ENCODE measurements at regions not wholly inside any gene's neighbourhood (a gene's known extent, or its start where the extent isn't known, plus 50 kb on each side); places are given as distances from the start of the nearest gene placed in this dataset.
"Not testable (repeated sequence)": the region's sequence is repeated elsewhere in the genome, so short reads cannot be mapped to it uniquely, and the experiment has no call there.

DNA sequence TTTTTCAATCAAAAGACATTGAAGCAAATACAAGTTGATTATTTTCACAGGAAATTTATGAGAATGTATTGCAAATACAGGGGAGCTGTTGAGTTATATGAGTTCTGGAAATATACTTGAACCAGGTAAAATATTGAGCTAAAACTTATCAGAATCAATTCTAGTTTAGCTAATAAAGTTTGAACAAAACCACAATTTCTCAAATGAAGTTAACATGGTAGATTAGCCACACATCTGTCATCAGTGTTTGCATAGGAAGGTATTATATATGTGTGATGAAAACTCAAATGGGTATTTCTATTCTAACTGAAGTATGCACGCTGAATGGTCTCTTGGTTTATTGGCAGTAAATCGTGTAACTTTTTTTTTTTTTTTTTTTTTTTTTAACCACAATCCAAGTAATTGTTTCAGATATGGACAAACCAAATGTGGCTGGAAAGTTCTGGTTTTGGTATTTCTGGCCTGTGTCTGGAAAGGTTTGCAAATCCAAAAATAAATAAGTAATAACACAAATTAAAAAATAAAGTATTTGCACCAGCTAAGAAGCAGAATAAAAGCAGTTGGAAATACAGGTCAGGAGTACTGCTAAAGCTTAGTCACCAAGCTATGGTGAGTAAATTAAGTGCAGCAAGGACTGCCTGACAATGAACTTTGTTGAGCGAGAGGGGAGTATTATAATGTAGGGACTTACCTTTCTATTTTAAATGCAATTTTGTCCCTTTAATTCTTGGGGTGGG is 479.1 kb upstream of the FANCL start:
- no peak for DNase-seq

- DNase-seq, result no peak
These were observed 474.2 kb upstream of the FANCL start for GRCh38 chr2:58715344-58715743.

DNA sequence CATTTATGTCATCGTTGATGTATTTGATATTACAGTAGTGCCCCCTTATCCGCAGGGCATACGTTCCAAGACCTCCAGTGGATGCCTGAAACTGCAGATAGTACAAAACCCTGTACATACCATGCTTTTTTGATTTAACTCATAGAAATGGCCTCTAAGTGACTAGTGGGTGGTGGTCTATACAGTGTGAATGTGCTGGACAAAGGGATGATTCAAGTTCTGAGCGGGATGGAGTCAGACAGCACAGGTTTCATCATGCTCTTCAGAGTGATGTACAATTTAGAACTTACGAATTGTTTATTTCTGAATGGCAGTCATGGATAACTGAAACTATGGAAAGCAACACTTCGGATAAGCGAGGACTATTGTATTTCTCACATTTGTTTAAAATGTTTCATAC is 473.1 kb upstream of the FANCL start:
- no peak for DNase-seq

DNA sequence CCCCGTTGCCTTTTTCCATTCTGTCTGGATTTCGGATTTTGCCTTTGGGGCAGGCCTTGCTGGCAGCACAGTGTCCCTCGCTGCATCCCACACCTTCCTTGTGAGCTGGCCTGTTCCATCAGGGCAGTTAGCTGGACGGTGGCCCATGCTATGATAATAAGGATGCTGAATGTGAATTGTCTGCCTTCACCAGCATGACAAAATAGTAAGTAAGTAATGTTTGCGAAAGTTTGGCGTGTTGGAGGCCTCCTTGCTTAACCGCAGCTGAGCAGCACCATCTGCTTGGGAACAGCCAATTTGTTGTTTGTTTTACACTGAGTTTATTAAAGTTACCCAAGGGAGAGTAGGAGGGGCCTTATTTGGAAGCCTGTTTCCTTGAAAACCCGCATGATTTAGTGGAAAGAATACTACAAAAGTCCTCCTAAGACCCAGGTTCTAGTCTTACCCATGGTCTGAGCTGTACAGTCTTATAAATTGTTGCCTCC is 469.7 kb upstream of the FANCL start:
- DNase-seq, result no peak

- no peak for DNase-seq
These were observed 468.7 kb upstream of the FANCL start for GRCh38 chr2:58709687-58710354.

DNA sequence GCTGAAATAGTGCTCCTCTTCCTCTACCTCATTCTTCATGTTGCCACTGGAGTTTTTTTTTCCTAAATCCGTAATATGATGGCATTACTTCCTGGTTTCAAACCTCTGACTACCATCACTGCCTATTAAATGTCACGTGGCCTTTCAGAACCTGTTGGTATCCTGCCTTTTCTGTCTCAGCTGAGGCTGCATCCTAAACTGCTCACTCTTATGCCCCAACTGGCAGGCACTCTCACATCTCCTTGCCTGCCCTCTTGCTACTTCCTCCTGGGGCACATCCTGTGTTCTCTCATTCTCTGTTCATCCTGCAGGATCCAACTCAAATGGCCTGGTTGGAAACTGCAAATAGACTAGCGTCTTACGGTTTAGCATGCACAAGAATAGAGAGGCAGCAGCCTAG is 468.1 kb upstream of the FANCL start:
- no peak for DNase-seq

DNA sequence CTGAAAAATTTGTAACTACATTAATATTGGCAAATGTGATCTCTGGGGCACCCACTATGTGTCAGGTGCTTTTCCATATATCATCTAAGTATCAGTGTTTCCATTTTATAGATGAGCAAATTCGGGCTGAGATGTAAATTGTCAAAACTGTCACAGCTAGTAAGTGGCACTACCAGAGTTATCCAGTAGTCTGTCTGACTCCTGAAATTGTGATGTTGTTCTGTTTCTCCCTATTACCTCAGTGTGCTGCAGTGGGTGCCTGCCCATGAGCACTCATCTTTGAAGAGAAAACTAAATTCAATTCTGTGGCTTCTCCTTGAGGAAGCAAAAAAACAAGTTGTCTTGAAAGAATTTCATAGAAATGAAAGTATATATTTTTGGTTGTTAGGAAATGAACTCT is 467.4 kb upstream of the FANCL start:
- no peak for DNase-seq

GRCh38 chr2:58702302-58702885 is 461.3 kb upstream of the FANCL start:
- DNase-seq, result peak; percentile 39

DNA sequence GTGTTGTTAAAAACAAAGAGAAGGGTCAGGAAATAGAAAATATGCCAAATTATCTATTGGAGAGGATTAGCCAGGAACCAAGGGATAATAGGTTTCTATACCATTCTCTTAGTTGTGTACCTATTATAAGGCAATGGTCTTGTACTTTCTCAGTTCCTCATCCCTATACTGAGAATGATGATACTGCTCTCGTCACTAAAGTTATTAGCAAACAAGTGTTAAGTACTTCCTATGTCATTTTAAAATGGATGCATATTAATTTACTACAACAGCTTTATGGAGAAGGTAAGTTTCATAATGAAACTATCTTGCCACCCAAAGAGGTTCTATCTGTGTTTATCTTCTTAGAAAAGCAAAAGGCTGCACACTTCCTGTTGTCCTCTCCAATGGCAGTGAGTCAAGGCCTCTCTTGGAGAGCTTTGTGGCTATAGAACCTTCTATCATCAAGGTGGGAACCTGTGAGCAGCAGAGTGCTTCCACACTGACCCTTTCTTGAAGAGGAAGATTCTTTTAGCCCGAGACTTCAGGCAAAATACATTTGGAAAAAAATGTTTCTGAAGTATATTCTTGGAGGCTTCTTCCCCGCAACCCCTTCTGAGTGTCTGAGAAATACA is 460.7 kb upstream of the FANCL start:
- no peak for DNase-seq

DNA sequence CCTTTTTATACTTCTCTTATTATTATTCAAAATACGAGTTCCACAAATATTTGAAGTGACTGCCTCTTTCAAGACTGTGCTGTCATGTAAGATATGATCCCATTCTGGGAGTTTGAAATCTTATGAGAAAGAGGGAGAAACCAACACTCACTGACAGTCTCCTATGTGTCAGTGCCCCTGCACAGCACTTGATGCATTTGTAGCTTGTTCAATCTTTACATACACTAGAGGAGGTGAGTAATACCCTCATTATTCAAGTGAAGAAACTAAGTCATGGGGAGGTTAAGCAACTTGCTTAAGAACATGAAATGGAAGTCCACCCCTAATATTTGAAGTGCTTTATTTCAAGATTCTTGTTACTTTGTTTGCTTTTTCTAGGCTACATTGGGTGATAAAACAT is 459.5 kb upstream of the FANCL start:
- no peak for DNase-seq

GRCh38 chr2:58699411-58699810 is 458.3 kb upstream of the FANCL start:
- no peak for DNase-seq

DNA sequence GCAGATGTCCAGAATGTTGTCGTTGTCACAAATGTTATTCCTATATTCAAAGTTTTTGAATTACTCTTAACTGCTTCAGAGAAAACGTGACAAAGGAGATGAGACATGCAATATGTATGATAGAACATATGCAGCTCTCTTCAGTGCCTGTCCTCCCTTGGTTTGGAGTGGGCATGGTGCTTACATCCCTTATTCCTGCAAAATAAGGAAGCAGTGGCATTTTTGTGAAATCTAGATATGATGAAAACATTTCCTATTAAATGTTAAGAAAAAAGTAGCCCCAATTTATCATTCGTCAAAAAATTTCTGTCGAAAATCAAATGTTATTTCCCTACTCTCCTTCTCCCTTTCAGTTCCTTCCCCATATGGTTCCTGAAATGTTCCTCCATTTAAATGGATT is 457.5 kb upstream of the FANCL start:
- no peak for DNase-seq

GRCh38 chr2:58694114-58694513 is 453.0 kb upstream of the FANCL start:
- DNase-seq, result not testable (repeated sequence)

- DNase-seq, result not testable (repeated sequence)
These were observed 449.9 kb upstream of the FANCL start for GRCh38 chr2:58691041-58691440.

GRCh38 chr2:58688813-58689212 is 447.7 kb upstream of the FANCL start:
- no peak for DNase-seq

- no peak for DNase-seq
These were observed 445.7 kb upstream of the FANCL start for GRCh38 chr2:58686776-58687175.

DNA sequence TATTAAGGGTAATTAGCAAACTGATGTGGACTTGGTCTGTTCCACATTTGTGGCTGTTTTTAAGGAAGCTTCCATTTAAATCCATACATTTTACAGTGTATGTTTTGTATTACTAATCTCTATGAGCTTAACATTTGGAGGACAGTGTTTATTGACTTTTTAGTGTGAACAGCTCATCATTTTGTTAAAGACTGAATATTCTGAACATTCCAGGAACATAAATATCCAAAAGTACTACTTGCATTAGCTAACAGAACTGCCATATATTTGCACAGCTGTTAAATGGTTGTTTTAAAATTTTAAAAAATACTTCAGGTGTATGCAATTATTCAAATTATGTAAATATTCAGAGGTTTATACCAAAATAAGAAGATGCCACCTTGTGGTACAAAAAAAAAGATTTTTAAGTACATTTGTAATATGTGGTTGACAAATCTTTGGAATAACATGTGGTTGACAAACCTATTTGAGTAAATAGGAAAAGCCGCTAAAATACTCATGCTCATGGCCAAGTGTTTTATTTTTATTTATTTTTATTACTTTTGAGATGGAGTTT is 439.7 kb upstream of the FANCL start:
- DNase-seq, result no peak

DNA sequence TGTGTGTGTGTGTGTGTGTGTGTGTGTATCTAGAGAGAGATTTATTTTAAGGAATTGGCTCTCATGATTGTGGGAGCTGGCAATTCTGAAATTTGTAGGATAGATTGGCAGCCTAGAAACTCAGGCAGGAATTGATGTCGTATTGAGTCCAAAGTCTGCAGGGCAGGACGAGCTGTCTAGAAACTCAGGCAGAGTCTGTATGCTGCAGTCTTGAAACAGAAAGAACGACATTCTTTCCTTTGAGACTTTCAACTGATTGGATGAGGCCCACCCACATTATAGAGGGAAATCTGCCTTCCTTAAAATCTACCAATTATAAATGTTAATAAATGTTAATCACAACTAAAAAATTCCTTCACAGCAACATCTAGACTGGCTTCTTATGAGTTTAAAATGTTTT is 436.6 kb upstream of the FANCL start:
- no peak for DNase-seq

DNA sequence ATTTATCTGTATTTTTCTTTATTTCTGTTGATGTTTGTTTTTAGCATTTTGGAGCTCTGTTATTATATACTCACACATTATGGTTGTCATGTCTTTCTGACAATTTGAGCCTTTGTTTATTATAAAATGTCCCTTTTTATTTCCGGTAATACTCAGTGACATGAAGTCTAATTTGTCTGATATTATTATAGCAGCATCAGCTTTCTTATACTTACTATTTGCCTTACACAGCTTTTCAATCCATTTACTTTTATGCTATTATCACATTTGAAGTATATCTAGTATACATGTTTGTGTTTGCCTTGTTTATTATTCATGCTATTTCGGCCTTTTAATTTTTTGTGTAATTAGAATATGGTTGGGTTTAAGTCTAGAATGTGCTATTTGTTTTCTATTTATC is 430.6 kb upstream of the FANCL start:
- DNase-seq, result no peak

GRCh38 chr2:58669998-58670397 is 428.9 kb upstream of the FANCL start:
- DNase-seq, result no peak

- DNase-seq, result no peak
These were observed 426.1 kb upstream of the FANCL start for GRCh38 chr2:58667137-58667774.

- no peak for DNase-seq
These were observed 425.3 kb upstream of the FANCL start for GRCh38 chr2:58666323-58666970.
